Fibroblast of gingiva (primary cell): ENCODE measurements at regions not wholly inside any gene's neighbourhood (a gene's known extent, or its start where the extent isn't known, plus 50 kb on each side); places are given as distances from the start of the nearest gene placed in this dataset.
"Not testable (repeated sequence)": the region's sequence is repeated elsewhere in the genome, so short reads cannot be mapped to it uniquely, and the experiment has no call there.

Source experiments
- DNase-seq: peaks from one replicate; pipeline ENCODE4 v3.0.0-alpha.2; 2011; ENCODE audit warnings: low read depth

DNA sequence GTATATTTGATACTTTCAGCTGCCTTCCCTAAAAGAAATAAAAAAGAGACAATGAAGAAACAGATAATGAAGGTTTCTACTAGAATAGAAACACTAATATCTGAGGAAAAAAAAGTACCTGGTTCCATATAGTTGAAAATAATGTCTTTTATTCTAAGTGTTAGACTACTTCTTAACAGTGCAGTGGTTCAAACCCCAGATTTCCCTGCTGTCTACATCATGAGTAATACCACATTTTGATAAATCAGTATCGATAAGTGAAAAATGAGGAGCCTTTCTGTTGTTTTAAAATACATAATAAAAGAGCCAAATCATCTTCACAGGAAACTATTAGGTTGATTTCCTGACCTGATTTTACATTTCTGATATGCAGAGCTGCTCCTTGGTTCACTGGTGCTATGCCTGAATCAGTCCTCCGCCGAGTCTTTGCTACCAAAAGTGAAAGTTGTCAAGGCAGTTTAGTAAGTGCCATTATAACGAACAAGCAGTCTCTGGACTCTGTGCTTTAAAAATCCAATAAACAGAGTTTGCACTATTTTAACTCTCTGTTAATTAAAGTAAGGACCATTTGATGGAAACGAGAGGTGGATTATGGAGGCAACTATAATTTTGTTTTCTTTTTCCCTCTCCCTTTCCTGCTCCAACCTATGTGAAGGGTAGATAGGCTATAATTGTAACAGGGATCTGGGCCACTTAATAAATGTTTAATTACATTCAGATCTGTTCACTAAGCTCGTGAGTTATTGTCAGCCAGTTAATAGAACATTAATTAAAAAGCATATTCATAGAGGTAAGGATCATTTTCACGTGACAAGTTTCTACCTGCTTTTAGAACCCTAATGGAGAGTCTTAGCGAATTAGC lies 724.5 kb upstream of the RAG2 start:
- no peak for DNase-seq

DNA sequence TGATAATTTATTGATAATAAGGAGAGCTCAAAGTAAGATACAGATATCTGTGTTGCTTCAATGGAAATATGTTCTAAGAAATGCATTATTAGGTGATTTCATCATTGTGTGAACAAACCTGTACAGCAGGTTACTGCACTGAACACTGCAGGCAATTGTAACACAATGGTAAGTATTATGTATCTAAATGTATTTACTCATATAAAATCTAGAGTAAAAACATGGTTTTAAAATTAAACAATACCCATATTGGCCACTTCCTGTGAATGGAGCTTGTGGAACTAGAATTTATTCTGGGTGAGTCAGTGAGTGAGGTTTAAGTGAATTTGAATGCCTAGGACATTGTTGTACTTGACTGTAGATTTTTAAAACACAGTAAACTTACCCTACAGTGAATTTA lies 722.9 kb upstream of the RAG2 start:
- no peak for DNase-seq

DNA sequence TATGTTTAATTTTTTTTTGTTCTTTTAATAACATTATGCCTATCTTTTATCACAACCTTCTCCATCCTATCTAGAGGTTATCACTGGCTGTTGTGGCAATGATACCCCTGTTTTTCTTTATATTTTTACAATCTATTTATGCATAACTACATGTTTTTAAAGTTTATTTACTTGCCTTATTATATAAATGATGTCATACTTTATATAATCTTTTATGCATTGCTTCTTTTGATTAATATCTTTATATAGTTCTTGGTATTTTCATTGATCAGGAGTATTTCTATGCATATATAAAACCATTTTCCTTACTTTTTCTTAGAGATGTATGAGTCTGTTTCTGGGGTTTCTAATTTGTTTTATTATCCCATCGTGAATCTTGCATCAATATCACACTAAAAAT lies 719.8 kb upstream of the RAG2 start:
- no peak for DNase-seq

- no peak for DNase-seq
Observed at GRCh38 chr11:37313266-37313665, 715.2 kb upstream of the RAG2 start.

GRCh38 chr11:37306563-37306962 lies 708.5 kb upstream of the RAG2 start:
- DNase-seq = no peak

GRCh38 chr11:37301405-37301804 lies 703.4 kb upstream of the RAG2 start:
- not testable (repeated sequence) for DNase-seq

DNA sequence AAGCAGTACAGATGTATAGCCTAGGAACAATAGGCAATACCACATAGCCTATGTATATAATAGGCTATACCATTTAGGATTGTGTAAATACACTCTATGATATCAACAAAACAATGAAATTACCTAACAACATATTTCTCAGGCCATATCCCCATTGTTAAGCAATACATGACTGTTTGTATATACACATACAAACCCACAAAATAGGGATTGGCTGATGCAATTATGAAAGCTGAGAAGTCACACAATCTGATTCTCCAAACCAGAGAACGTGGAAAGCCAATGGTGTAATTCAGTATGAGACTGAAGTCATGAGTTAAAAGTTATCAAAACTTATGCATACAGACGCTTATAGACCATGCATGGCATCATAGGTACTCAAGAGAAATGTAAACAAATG lies 700.1 kb upstream of the RAG2 start:
- DNase-seq = no peak

DNA sequence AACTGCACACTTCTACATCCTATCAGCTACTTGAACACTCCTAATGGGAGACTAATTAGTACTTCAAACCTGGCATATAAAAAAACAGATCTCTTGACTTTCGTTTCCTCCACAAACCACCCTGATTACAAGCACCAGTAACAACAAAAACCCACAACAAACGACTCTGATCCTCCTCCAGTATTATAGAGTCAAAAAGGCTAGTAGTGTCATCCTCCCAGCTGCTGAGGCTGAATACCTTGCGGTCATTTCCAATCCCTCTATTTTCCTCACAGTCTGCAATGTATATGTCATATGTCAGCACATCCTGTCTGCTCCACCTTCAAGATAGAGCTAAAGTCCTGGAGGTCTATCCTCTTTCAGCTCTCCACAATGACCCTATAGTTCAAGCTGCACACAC lies 688.9 kb upstream of the RAG2 start:
- DNase-seq = no peak

DNA sequence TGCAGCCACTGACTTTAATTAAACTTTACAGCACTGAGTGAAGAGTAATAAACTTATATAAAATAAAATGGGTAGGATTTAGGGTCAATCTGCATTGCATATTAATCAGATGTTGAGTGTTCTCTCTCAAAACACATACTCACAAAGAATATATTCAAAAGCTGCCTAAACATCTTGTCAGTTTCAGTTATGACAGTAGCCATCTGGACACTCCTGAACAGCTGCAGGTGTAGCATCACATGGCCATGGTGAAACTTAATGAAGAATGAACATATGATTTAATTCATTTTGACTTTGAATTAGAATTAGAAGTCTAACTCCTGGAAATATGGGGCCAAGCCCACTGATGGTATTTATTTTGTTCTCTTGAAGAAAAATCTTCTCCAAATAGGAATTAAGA lies 684.3 kb upstream of the RAG2 start:
- no peak for DNase-seq

- no peak for DNase-seq
Observed at GRCh38 chr11:37280200-37280599, 682.2 kb upstream of the RAG2 start.

- DNase-seq = no peak
Observed at GRCh38 chr11:37277896-37278465, 679.9 kb upstream of the RAG2 start.

DNA sequence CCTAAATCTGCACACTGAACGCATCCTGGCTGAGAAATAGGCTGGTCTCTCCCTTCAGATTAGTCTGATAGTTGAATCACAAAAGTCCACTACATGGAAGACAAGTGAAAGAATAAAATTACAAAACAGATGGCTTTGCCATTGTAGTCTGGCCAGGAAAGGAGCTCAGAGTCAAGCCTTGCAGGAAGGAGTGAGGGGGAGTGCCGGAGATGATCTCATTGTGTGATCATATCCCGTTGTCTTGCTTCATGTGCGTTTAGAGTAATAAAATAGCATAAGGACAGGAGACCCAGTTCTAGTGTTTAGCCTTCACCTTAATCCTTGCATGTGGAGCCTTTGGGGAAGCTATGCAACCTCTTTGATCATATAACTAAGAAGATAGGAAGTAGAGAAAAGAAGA lies 666.7 kb upstream of the RAG2 start:
- no peak for DNase-seq

- no peak for DNase-seq
Observed at GRCh38 chr11:37264060-37264459, 666.0 kb upstream of the RAG2 start.

DNA sequence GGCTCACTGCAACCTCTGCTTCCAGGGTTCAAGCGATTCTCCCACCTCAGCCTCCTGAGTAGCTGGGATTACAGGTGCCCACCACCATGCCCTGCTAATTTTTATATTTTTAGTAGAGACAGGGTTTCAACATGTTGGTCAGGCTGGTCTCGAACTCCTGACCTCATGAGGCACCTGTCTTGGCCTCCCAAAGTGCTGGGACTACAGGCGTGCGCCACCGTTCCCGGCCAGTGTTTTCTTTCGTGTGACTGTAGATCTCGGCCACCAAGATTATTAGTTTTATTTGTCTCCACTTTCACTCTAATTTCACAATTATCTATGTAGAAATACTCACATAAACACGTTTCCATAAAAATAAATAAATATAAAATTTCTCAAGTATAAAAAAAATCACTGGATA lies 665.4 kb upstream of the RAG2 start:
- DNase-seq = not testable (repeated sequence)

GRCh38 chr11:37259734-37260133 lies 661.7 kb upstream of the RAG2 start:
- no peak for DNase-seq

DNA sequence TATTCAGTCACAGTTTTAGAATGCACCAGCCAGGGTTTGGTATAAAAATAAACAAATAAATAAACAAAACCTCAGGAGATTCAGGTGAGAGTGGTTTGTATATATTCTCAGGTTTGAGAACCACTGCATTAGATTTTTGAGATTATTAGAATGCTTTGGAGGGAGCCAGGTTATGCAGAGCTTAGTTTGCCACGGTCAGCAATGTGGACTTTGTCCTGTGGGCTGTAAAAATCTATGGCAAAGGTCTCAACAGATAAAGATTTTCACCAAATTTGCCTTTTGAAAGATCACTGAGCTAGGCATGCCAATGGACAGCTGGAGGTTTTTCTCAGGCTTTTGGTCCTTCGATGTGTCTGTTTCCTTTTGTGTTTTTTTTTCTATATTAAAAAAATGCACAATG lies 650.1 kb upstream of the RAG2 start:
- no peak for DNase-seq

DNA sequence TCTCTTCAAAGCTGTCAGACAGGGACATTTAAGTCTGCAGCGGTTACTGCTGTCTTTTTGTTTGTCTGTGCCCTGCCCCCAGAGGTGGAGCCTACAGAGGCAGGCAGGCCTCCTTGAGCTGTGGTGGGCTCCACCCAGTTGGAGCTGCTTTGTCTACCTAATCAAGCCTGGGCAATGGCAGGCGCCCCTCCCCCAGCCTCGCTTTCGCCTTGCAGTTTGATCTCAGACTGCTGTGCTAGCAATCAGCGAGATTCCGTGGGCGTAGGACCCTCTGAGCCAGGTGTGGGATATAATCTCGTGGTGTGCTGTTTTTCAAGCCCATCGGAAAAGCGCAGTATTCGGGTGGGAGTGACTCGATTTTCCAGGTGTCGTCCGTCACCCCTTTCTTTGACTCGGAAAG lies 648.1 kb upstream of the RAG2 start:
- DNase-seq = not testable (repeated sequence)

- DNase-seq = no peak
Observed at GRCh38 chr11:37230865-37231264, 632.8 kb upstream of the RAG2 start.

DNA sequence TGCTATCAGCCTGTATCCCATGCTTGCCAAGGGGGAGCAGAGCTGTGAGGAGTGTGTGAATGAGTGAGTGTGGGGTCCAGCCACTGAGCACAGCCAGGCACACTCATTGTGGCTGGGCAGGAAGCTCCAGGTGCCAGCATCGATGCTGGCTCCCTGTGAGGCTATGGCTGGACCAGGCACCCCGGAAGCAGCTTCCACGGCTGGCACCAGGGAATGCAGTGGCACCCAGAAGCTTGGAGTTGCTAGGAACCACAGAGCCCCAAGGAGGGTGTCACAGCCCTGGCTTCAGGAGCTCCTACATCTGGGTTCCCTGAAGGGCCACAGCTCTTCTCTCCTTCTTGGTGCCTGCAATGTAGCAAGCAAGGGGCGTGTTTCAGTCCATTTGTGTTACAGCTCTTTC lies 625.9 kb upstream of the RAG2 start:
- no peak for DNase-seq

- no peak for DNase-seq
Observed at GRCh38 chr11:37203006-37203405, 605.0 kb upstream of the RAG2 start.

- DNase-seq = no peak
Observed at GRCh38 chr11:37199082-37199481, 601.0 kb upstream of the RAG2 start.

DNA sequence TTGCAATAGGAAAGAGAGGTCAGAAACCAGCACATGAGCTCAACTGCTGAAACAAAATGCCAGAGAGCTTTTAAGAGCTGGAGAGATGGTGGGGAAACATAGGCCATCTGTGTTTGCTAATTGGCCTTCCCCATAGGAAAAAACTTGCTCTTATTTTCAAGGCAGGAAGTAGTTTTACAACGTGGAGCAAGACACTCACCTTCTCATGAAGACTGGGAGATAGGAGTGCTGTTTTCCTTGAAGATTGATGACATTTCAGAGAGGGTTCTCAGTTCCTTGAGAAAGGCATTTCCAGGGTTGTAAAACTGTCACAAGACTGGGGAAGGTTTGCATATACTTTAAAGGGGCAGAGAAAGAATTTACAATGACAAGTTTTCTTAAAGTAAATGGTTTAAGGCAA lies 586.3 kb upstream of the RAG2 start:
- no peak for DNase-seq

- DNase-seq = no peak
Observed at GRCh38 chr11:37182031-37182430, 584.0 kb upstream of the RAG2 start.

- DNase-seq = no peak
Observed at GRCh38 chr11:37177721-37178120, 579.7 kb upstream of the RAG2 start.
